ENCODE measurements at regions not wholly inside any gene's neighbourhood (a gene's known extent, or its start where the extent isn't known, plus 50 kb on each side); places are given as distances from the start of the nearest gene placed in this dataset.

DNA sequence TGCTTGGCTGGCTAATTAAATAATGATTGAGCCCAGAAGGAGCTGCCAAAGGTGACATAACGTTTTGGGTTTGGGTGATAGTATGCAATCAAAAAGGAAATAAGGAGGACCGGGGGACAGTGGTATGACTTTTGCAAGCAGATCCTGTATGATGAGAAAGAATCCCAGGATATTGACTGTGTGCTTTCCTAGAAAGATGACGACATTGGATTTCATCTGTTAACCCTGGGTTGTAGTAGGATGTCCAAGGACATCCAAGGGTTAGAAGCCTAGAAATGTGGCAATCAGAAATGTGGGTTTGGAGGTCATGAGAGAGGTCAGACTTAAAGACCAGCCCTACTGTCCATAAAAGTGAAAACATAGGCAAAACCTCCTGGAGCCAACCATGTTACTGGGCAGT lies 50.3 kb upstream of the HMHB1 start:
- DNase-seq, result no peak

- no peak for DNase-seq
Observed at GRCh38 chr5:143760755-143761154, 51.2 kb upstream of the HMHB1 start.

- no peak for DNase-seq
Observed at GRCh38 chr5:143760131-143760505, 51.8 kb upstream of the HMHB1 start.

DNA sequence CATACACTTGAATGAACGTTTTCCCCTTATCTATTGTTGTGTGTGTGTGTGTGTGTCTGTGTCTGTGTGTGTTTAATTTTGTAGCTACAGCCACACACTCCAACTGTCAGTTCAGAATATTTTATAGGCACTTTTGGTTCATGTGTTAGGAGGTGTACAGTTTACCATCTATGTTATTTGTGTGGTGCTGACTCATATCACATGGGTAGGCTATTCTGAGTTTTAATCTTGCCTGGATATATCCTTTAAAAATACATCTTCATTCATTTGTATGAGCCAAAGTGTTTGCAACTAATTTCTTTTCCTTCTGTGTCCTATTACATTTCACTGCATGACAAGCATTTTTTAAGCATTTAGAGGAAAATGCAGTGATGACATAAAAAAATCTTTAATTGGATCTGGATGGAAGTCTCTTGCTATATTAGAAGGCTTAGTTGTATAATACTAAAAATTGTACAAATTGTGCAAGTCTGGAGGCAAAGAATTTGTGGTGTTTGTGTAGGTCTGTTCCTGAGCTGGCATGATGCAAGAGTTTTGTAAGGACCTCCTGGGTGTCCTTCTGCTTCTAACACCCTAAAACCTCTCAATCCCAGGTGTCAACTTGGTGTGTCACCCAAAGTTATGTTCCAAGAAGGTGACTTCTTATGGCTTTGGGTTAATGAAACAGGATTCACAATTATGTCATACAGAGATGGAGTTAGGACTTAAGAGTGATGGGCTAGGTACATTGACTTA lies 52.4 kb upstream of the HMHB1 start:
- DNase-seq, result no peak

DNA sequence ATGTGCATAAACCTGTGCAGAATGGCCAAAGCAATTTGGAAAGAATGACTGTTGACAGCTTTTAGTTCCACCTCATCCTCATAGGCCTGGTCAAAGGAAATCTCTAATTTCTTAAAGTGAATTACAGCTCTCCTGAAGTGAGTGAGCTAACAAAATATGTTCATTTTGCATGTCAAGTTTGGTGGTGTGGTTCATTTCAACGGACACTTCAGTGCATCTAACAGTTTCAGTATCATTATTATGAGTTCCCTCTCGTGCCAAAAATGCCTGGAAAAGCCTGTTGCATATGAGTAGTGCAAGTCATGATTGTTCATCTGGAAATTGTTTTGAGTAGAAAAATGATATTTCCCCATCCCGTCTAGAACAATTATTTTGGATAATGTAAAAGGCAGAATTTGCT lies 53.2 kb upstream of the HMHB1 start:
- DNase-seq, result no peak

GRCh38 chr5:143758015-143758414 lies 53.9 kb upstream of the HMHB1 start:
- DNase-seq, result no peak

DNA sequence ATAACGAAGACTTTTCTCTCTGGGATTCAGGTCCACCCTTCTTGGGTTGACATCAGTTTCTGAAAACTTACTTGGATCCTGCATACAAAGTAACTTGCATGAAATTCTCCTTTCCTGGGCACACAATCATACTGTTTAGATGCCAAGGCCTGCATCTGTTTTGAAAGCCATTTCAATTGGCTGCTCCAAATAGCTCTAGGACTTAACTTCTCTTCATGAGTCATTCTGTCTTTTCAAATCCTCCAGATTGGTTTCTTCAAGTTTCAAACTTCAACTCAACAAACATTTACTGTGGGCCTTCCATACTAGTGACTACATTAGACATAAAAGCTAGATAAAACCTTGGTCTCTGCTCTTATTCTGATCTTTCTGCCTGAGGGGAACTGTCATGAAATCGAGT lies 54.8 kb upstream of the HMHB1 start:
- DNase-seq, result no peak

DNA sequence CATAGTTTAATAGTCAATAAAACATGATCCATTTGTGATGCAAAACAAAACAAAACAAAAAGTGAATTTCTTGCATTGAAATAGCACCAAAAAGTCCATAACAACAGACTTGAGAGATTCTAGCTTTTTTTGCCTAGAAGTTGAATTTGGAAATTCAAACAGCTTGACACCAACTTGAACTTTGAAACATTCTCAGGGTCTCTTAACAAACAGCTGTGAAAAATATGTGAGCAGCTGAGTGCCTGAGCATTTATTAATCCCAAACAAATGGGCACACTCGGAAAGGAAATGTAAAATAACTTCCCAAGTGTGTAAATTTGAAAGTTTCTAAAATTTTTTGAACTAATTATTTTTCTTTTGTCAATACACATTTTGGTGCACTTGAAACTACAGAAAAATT lies 56.0 kb upstream of the HMHB1 start:
- DNase-seq, result no peak

DNA sequence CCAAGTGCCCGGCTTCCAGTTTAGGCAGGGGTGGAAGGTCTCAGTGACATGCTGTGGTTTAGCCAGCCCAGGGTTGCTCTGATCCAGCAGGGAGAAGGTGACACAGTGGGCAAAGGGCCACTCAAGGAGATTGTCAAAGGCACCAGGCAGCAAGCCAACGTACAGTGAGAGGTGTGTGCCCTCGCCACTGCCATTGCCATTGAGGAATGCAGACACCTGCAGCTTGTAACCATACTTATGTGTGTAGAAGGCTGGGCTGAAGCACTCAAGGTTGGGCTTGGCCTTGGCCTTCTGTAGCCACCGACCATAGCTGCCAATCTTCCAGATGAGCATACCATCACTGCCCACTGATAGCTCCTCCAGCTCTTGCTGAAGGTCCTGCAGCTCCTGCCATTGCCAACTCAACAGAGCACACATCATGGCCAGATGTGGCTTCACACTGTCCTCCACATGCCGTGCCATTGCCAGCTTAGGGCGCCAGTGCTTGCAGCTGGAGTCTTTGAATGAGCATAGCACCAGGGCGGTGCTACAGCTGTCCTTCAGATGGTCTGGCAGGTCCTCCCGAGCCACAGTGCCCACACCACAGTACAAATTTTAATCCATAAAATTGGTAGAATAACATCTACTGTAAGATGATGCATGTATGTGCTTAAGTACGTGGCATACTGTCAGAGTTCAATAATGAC lies 59.7 kb upstream of the HMHB1 start:
- no peak for DNase-seq

DNA sequence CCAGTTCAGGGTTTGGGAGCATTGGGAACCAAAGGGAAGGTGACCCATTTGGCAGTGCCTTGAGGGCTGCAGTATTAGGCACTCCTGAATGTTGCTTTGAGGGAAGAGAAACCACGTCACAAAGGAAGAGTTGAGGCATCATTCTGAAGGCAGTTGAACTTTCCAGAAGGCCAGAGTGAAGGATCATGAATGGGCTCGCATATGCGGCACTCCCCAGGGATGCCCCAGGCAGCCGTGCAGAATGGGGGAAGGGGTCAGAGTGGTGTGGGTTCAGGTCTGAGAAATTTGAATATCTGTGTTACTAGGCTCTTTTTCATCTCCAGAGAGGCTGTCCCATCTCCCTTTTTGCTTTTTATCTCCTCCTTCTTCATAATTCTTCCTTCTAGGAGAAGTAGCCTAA lies 60.6 kb upstream of the HMHB1 start:
- DNase-seq, result no peak

- no peak for DNase-seq
Observed at GRCh38 chr5:143749581-143750205, 62.3 kb upstream of the HMHB1 start.

GRCh38 chr5:143748516-143748915 lies 63.4 kb upstream of the HMHB1 start:
- DNase-seq, result no peak

GRCh38 chr5:143742951-143743350 lies 69.0 kb upstream of the HMHB1 start:
- no peak for DNase-seq

DNA sequence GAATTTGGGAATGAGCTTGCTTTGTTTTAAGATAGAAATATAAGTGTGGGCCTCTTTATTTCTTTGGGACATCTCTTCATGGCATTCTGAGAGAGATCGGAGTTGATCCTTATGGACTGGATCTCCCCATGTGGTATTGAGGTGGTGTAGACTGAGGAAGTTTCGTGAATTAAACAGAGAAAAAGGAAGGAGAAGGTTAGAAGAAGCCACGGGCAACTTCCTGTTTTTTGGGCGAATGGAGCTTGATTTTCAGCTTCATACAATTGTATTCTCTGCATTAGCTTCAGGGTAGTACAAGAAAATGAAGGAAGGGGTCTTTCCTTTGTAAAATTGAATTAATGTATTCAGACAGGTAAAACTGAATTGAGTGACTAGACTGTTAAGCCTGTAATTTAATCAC lies 70.5 kb upstream of the HMHB1 start:
- DNase-seq, result peak; percentile 27

GRCh38 chr5:143740956-143741355 lies 71.0 kb upstream of the HMHB1 start:
- DNase-seq, result no peak

GRCh38 chr5:143739746-143740145 lies 72.2 kb upstream of the HMHB1 start:
- DNase-seq, result no peak

DNA sequence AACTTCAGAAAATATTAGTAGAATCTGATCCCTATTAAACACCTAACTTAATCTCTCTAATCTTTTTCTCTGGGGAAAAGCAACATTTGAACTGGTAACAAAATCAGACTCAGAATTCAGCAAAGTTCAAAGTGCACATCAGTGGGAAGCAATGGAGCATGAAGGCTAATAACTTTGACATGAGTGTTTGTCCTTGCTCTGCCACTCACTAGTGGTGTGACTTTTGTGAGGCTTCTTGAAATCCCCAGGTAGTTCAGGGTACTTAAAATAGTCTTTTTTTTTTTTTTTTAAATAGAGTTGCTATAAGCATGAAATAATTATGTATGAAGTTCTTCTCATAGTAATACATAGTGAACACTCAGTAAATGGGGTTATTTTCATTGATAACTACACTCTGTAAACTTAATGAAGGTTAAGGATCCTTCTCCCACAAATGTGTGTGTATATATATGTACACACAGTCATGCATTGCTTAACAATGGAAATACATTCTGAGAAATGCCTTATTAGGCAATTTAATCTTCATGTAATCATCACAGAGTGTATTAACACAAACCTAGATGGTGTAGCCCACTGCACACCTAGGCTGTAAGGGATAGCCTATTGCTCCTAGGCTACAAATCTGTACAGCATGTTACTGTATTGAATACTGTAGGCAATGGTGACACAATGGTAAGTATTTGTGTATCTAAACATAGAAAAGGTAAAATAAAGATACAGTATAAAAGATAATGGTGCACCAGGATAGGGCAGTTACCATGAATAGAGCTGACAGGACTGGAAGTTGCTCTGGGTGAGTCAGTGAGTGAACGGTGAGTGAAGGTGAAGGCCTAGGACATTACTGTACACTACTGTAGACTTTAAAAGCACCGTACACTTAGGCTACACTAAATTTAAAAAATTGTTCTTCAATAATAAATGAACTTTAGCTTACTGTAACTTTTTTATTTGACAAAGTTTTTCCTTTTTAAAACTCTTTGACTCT lies 73.3 kb upstream of the HMHB1 start:
- no peak for DNase-seq

GRCh38 chr5:143737062-143737461 lies 74.9 kb upstream of the HMHB1 start:
- no peak for DNase-seq

- DNase-seq, result no peak
Observed at GRCh38 chr5:143734456-143734780, 77.5 kb upstream of the HMHB1 start.

DNA sequence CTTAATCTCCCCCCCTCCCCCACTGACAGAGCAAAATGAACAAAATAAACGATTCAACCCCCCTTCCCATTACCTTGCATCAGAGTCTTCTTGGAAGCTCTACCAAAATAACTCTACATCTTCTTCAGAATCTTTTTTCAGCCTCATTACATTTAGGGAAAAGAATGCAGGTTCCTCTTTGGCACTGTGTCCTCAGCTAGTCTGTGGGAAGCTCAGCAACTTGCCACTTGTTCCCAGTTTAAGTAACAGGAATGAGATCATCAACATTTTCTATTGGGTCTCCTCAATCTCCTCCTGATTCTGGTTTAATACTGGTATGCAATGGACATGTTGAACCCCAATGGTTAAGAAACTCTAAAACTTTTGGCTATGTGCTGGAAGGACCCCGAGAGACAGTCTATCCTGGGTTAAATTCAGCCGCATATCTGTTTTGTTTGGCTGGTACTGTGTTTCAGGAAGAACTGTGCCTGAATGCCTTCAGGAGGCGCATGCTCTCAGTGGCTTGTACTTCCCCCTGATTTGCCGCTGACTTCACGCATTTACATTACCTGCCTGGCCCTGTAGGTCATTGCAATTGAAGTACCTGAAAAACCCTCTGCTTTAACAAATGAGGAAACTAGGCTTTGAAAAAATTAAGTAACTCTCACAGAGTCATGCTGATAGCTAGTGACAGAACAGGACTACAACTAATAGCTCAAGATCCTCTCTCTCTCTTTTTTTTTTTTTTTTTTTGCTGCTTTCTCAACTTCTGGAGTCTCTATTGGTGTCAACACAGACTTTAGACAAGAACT lies 78.1 kb upstream of the HMHB1 start:
- no peak for DNase-seq

DNA sequence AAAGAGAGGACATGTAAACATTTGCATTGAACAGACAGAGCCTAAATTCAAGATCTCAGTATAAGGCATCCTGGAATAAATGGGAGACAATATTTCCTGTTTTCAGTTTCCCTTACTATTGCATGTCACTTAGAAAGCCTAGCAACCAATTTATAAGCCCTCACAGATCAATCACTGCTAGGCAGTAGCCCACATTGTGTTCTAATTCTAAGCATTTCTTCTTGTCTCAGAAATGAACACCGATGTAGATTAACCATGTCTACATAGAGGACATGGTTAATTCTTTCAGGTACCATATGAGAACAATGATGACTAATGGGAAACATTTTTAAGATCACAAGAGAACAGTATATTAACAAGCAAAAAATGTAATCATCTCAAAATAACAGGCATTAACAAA lies 79.6 kb upstream of the HMHB1 start:
- DNase-seq, result no peak

- DNase-seq, result no peak
Observed at GRCh38 chr5:143730112-143730801, 81.7 kb upstream of the HMHB1 start.

Measured in hematopoietic multipotent progenitor cell treated with erythropoietin and hydrocortisone succinate and interleukin-3 and kit ligand, for 6 days (in vitro differentiated cells).